Stimulated activated CD4-positive, alpha-beta T cell treated with anti-CD3 and anti-CD28 coated beads, Interleukin-4, amount 100 ng/mL, for 1 hour (primary cell): ENCODE measurements at regions not wholly inside any gene's neighbourhood (a gene's known extent, or its start where the extent isn't known, plus 50 kb on each side); places are given as distances from the start of the nearest gene placed in this dataset.

Source experiments
- DNase-seq: peaks from one replicate; pipeline ENCODE4 v3.0.0-alpha.2; 2020

- no peak for DNase-seq
These were observed 54.8 kb downstream of the RTP5 start for GRCh38 chr2:241924069-241924908.

GRCh38 chr2:241924909-241925250 is 55.4 kb downstream of the RTP5 start:
- no peak for DNase-seq

DNA sequence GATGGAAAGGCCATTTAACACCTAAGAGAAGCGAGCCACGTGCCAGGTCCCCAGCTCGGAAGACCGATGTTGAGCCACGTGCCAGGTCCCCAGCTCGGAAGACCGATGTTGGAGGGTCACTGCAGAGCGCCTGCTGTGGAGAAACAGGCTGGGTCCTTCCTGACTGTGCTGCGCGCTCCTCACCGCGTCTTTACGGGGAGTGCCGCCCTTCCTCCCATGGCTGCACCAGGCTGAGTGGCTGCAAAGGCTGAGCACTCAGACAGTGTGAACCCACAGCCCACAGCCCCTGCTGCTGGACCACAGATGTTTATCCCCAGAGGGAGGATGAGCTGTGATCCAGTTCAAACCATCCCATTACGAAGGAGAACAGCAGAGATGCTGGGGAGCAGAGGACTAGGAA is 55.7 kb downstream of the RTP5 start:
- no peak for DNase-seq

DNA sequence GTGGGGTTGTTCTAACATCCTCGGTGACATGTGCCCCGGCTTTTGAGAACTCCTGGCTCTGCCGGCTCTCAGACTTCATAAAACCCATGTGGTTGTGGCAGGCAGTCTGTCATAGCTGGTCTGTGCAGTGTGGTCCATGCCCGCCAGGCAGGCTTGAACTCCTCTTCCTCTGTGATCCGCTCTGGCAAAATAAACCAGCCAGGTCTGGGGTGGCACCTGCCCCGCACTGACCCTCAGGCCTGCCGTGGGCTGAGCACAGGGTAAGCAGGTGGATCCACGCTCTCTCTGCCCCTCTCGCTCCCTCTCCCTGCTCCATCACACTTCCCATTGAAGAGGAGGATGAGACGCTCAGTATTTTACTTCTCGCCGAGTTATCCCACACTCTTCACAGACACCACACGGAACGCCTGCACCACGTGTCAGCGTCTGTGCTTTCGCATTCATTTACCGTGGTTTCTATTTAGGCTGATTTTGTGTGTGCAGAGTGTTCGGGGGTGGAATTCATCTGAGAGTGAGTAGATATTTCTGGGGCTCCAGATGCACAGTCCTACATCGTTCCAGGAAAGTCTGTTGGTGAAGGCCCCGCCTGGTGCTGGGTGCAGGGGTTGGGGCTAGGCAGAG is 56.4 kb downstream of the RTP5 start:
- DNase-seq = no peak

DNA sequence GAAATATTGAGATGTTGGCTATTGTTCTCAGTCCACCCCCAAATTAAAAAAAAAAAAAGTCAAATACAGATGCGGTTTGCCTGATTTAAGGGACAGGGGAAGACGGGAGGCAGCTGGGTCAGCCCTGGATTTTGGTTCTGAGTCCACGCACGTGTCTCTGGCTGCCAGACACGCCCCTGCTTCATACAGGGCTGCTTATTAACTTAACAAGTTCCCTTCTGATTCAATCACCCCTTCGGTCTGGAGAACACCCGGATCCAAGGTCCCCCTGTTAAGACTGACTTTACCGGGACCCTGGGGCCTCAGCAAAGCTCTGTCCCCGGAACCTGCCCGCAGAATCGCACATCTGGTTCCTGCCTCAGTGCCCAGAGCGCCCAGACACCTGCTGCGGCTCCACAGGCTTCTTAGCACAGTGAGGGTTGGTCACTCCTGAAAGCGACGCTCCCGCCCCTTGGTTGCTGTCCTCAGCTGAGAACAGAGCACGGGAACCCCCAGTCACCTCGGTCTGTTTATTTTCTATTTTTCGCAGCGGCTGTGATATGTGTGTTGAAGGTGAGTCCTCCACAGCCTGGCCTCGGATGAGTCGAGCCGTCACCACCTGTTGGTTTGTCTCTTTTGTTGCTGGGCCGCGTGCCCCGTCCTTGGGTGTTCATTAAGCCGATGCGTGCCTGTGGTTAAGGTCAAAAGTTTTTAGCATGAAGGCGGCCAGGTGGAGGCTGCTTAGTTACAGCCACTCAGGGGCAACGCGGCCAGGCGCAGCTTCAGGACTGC is 57.2 kb downstream of the RTP5 start:
- no peak for DNase-seq

DNA sequence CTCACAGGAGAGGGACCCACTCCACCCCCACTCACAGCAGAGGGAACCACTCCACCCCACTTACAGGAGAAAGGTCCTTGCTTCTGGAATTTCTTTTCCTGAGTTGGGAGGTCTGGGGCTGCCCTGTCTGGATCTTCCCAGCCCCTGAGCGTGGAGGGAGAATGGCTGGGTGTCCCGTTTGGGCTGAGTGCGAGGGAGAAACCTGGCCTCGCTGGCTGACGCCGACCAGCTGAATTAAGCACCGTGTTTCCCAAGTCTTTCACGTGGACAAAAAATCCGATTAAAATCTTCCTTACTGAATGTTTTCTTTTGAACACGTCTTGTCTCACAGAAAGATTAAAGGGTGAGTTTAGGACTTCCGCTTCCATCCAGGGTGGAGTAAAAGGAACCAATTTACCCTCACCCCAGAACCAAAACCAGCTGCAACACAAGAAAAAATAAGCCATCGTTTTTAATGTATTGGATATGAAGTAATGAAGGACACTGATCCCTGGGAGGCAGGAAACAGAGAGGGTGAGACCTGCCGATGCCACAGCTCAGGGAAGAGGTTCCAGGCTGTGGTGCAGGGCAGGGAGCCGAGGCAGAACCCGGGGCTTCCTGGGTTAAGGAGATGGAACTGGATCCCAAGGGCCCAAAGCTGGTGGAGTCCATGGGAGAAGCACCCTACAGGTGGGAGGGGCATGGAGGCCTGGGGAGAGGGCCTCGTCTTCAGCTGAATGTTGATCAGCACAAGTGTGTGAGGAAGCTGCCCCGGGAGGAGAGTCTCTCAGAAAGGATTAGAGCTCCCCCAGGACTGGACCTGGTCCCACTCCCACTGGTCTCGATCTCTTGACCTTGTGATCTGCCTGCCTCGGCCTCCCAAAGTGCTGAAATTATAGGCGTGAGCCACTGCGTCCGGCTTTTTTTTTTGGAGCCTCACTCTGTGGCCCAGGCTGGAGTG is 60.3 kb downstream of the RTP5 start:
- DNase-seq = no peak

- no peak for DNase-seq
These were observed 61.8 kb downstream of the RTP5 start for GRCh38 chr2:241931084-241931975.

- no peak for DNase-seq
These were observed 62.7 kb downstream of the RTP5 start for GRCh38 chr2:241931976-241932898.

- DNase-seq = no peak
These were observed 63.3 kb downstream of the RTP5 start for GRCh38 chr2:241932899-241933178.

GRCh38 chr2:241933179-241933911 is 63.8 kb downstream of the RTP5 start:
- DNase-seq = no peak

DNA sequence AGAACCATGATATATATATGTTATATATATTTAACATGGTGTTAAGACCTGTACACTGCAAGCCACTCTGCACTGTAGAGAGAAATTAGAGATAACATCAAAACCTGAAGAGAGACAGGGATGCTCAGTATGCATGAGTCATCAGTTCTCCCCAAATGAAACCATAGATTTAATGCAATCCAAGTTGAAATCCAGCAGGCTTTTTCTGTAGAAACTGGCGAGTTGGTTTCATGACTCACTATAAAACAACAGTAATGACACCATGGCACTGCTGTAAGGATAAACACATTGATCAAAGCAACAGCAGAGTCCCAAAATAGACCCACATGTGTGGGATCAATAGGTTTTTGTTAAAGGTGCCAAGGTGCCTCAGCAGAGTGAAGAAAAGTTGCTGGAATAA is 65.8 kb downstream of the RTP5 start:
- no peak for DNase-seq

DNA sequence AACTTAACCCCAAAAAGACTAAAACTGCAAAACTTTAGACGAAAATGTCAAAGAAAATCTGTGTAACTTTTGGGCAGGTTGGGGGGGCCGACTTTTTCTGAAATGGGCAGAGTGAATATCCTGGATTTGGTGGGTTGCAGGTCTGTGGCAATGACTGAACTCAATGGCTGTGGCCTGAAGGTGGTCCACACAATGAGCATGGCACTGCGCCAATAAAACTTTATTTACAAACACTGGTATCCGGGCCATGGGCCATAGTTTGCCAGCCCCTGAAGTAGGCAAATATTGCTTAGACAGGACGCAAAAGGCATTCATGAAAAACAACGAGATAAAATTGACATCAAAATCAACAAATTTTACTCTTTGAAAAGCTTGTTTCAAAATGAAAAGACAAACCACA is 66.2 kb downstream of the RTP5 start:
- DNase-seq = no peak

DNA sequence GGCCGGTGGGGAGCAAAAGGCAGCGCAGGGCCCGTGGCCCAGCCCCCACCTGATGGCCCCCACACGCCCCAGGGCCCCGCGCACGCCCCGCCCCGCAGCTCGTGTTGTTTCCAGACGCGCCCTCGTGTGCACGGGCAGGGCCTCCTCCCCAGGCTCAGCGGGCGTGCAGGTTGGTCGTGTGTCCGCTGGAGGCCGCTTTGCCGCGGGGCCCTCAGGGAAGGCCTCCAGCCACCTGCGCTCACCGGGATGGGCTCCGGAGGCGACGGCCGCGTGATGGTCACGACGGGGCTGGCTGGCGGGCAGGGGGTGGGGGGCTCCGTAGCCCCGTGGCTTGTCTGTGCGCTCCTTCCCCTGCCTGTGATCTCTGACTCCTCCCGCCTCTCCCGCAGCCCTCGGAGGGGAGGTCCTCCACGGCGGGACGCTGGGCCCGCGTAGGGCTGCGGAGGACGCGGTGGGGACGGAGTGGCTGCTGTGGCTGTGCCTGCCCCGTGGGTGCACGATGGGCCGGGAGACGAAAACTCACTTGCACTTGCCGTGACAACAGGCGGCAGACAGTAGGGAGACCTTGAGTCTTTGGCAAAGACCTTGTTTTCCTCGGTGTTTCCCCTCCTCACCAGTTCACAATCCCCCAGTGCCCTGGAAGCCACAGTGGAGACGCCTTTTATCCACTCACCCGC is 67.1 kb downstream of the RTP5 start:
- no peak for DNase-seq

DNA sequence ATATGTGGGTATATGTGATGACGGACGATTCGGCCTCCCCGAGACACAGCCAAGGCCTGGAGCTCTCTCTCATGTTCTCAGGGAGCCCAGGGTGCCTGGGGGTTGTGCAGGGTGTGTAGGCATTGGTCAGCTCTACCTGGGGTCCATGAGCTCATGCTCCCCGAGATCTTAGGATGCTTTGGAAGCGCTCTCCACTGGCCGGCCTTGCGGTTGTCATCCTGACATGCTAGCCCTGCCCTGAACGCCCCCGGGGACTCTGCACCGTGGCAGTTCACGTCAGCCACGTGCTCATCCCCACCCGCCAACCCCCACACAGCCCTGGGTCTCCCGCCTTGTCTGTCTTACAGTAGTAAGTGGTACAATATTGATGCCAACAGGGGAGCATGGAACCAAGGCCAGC is 67.8 kb downstream of the RTP5 start:
- no peak for DNase-seq

GRCh38 chr2:241939541-241939940 is 70.0 kb downstream of the RTP5 start:
- DNase-seq = no peak

GRCh38 chr2:241940329-241940728 is 70.8 kb downstream of the RTP5 start:
- DNase-seq = no peak

- DNase-seq = no peak
These were observed 72.3 kb downstream of the RTP5 start for GRCh38 chr2:241941691-241942301.

DNA sequence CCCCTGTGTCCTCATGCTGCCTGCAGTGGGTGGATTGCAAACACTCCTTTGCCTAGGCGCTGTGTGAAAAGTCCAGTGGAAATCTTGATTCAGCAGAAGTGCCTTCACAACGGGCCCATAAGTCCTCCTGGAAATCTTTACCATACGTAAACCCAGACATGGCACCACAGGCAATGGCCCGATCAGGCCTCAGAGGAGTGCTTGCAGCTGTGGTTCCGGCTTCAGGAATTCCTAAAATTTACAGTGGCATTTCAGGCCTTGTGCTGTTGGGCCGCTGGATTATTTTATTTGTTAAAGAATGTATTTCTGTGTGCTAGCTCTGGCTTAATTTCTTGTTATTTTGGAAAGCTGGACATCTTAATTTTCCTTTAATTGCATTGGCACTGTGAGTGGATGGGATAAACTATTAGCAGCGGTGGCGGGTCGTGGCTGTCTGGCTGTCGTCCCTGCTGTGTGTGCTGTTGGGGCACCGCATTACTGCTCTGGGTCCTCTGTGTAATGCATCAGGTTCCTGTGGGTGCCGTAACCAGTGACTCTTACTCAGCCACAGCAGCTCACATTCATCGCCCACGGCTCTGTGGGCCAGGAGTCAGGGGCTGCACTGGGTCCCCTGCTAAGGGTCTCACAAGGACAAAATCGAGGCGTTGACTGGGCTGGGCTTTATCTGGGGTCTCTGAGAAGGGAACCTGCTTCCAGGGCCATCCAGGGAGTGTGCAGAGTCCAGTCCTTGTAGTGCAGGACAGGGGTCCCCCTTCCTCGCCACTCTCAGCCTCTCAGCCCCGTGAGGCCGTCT is 73.1 kb downstream of the RTP5 start:
- no peak for DNase-seq
